ENCODE measurements at regions not wholly inside any gene's neighbourhood (a gene's known extent, or its start where the extent isn't known, plus 50 kb on each side); places are given as distances from the start of the nearest gene placed in this dataset.

GRCh38 chr13:44004878-44005277, 125.2 kb downstream of the LACC1 start:
- TF ChIP-seq CTBP1 (IDR thresholded peaks at IDR 0.05; ENCODE audit: borderline replicate concordance) (no peak), SUZ12 (IDR thresholded peaks at IDR 0.05) (no peak), ZNF384 (IDR thresholded peaks at IDR 0.05) (no peak), TARDBP (IDR thresholded peaks at IDR 0.05) (no peak), FOXA1 (IDR thresholded peaks at IDR 0.05) (no peak), SP1 (IDR thresholded peaks at IDR 0.05) (no peak), LEF1 (IDR thresholded peaks at IDR 0.05; ENCODE audit: borderline replicate concordance) (no peak), FOXM1 (IDR thresholded peaks at IDR 0.05; ENCODE audit: borderline replicate concordance) (no peak), PKNOX1 (IDR thresholded peaks at IDR 0.05) (no peak), FOXK2 (IDR thresholded peaks at IDR 0.05) (no peak), L3MBTL2 (conservative IDR thresholded peaks at IDR 0.05) (no peak), ARNT (IDR thresholded peaks at IDR 0.05) (no peak), BHLHE40 (IDR thresholded peaks at IDR 0.05; ENCODE audit: borderline replicate concordance) (no peak), ELF4 (IDR thresholded peaks at IDR 0.05) (no peak), NFRKB (IDR thresholded peaks at IDR 0.05) (no peak)
- ChIA-PET CTCF (interaction anchor here (0.7 kb wide), 1 partner anchor 18 kb away, joined by 3 read pairs; no protein-coding TSS in a partner anchor), POLR2A (no interaction called here)
- DNase-seq (ENCODE audit: extremely low spot score) = no peak

GRCh38 chr13:44007451-44007850, 127.7 kb downstream of the LACC1 start:
- POLR2A ChIA-PET = no interaction called here
- no peak for DNase-seq (ENCODE audit: extremely low spot score)
- CTCF ChIA-PET = no interaction called here
- TF ChIP-seq PKNOX1 (IDR thresholded peaks at IDR 0.05) (no peak), SP1 (IDR thresholded peaks at IDR 0.05) (no peak), FOXM1 (IDR thresholded peaks at IDR 0.05; ENCODE audit: borderline replicate concordance) (no peak), HDGF (IDR thresholded peaks at IDR 0.05; ENCODE audit: borderline replicate concordance) (no peak), FOXK2 (IDR thresholded peaks at IDR 0.05) (no peak), LEF1 (IDR thresholded peaks at IDR 0.05; ENCODE audit: borderline replicate concordance) (no peak), ZNF384 (IDR thresholded peaks at IDR 0.05) (no peak), SUZ12 (IDR thresholded peaks at IDR 0.05) (no peak), CTBP1 (IDR thresholded peaks at IDR 0.05; ENCODE audit: borderline replicate concordance) (no peak), FOXA1 (IDR thresholded peaks at IDR 0.05) (no peak), TARDBP (IDR thresholded peaks at IDR 0.05) (no peak), ELF4 (IDR thresholded peaks at IDR 0.05) (no peak), NFRKB (IDR thresholded peaks at IDR 0.05) (no peak), BHLHE40 (IDR thresholded peaks at IDR 0.05; ENCODE audit: borderline replicate concordance) (no peak), ARNT (IDR thresholded peaks at IDR 0.05) (no peak), L3MBTL2 (conservative IDR thresholded peaks at IDR 0.05) (no peak)

GRCh38 chr13:44011036-44011435, 131.3 kb downstream of the LACC1 start:
- ChIA-PET POLR2A (no interaction called here), CTCF (no interaction called here)
- DNase-seq (ENCODE audit: extremely low spot score) = no peak
- TF ChIP-seq SUZ12 (IDR thresholded peaks at IDR 0.05) = no peak
- TF ChIP-seq NFRKB (IDR thresholded peaks at IDR 0.05) = no peak
- no peak for TF ChIP-seq PKNOX1 (IDR thresholded peaks at IDR 0.05)
- TF ChIP-seq ZNF384 (IDR thresholded peaks at IDR 0.05) = no peak

- ChIA-PET CTCF (interaction anchor here (1.0 kb wide), 1 partner anchor 35 kb away, joined by 3 read pairs; no protein-coding TSS in a partner anchor), POLR2A (no interaction called here)
- no peak for DNase-seq (ENCODE audit: extremely low spot score)
- TF ChIP-seq ELF4 (IDR thresholded peaks at IDR 0.05) (no peak), PKNOX1 (IDR thresholded peaks at IDR 0.05) (no peak), SUZ12 (IDR thresholded peaks at IDR 0.05) (no peak), FOXM1 (IDR thresholded peaks at IDR 0.05; ENCODE audit: borderline replicate concordance) (no peak), CTBP1 (IDR thresholded peaks at IDR 0.05; ENCODE audit: borderline replicate concordance) (no peak), LEF1 (IDR thresholded peaks at IDR 0.05; ENCODE audit: borderline replicate concordance) (no peak), NFRKB (IDR thresholded peaks at IDR 0.05) (no peak), FOXA1 (IDR thresholded peaks at IDR 0.05) (no peak), ARNT (IDR thresholded peaks at IDR 0.05) (no peak), SP1 (IDR thresholded peaks at IDR 0.05) (no peak), HDGF (IDR thresholded peaks at IDR 0.05; ENCODE audit: borderline replicate concordance) (no peak), FOXK2 (IDR thresholded peaks at IDR 0.05) (no peak), ZNF384 (IDR thresholded peaks at IDR 0.05) (no peak), TARDBP (IDR thresholded peaks at IDR 0.05) (no peak), BHLHE40 (IDR thresholded peaks at IDR 0.05; ENCODE audit: borderline replicate concordance) (no peak)
Observed at GRCh38 chr13:44012910-44013757, 133.4 kb downstream of the LACC1 start.

GRCh38 chr13:44013758-44014291, 134.1 kb downstream of the LACC1 start:
- ChIA-PET CTCF (interaction anchor here (1.0 kb wide), 1 partner anchor 35 kb away, joined by 3 read pairs; no protein-coding TSS in a partner anchor), POLR2A (no interaction called here)
- no peak for TF ChIP-seq BHLHE40 (IDR thresholded peaks at IDR 0.05; ENCODE audit: borderline replicate concordance)
- no peak for TF ChIP-seq L3MBTL2 (conservative IDR thresholded peaks at IDR 0.05)
- TF ChIP-seq TARDBP (IDR thresholded peaks at IDR 0.05) = no peak
- no peak for TF ChIP-seq LEF1 (IDR thresholded peaks at IDR 0.05; ENCODE audit: borderline replicate concordance)
- no peak for TF ChIP-seq FOXA1 (IDR thresholded peaks at IDR 0.05)
- TF ChIP-seq HDGF (IDR thresholded peaks at IDR 0.05; ENCODE audit: borderline replicate concordance) = no peak
- no peak for TF ChIP-seq SP1 (IDR thresholded peaks at IDR 0.05)
- DNase-seq (ENCODE audit: extremely low spot score) = no peak
